ENCODE measurements at regions not wholly inside any gene's neighbourhood (a gene's known extent, or its start where the extent isn't known, plus 50 kb on each side); places are given as distances from the start of the nearest gene placed in this dataset.

DNA sequence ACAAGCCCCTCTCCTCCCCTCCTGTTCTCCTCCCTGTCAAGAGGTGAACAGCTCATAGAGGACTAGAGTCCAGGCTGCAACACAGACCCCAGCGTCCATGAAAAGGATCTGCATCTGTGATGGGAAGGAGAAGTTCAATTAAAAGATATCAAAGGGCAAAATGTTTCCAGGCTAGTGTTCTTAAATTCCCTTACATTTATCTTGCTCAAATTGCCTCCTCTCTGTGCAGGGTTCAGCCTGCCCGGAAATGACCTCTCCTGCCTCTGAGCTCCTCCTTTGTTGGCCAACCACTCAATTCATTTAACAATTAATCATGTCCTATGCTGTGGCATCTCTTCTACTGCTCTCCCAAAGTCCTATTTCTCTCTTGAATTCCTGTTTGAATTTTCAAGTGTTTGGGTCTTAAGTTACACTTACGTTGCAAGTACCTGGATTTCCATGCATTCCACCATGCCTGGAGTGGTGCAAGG, 105.3 kb downstream of the TSN start:
- H3K36me3 Mint-ChIP-seq = peaks cover 1% of the 10 kb centered on the region
- H3K4me3 Mint-ChIP-seq = no peak overlapping the region
- no peak overlapping the region for H3K4me2 ChIP-seq
- H3K36me3 ChIP-seq = no peaks in the 10 kb centered on the region
- no peak overlapping the region for H3K9ac ChIP-seq
- H2AFZ ChIP-seq (replicated peaks) = peak overlapping the region; percentile 22
- no peaks in the 10 kb centered on the region for H3K79me2 ChIP-seq (ENCODE audit: low read depth)
- H4K20me1 ChIP-seq (ENCODE audit: low read depth) = no peaks in the 10 kb centered on the region
- H3K27me3 Mint-ChIP-seq (ENCODE audit: insufficient read depth, low read depth) = peaks cover 4% of the 10 kb centered on the region
- no peak for DNase-seq (ENCODE audit: low spot score)
- no peak for TF ChIP-seq EZH2 (IDR thresholded peaks at IDR 0.05)
- TF ChIP-seq EZH2phosphoT487 (IDR thresholded peaks at IDR 0.05) = no peak
- no peak for TF ChIP-seq CTCF (IDR thresholded peaks at IDR 0.05)
- H3K9me3 ChIP-seq (ENCODE audit: low read depth) = no peaks in the 10 kb centered on the region
- H3K27ac ChIP-seq = no peak overlapping the region
- peaks cover 16% of the 10 kb centered on the region for H3K9me3 Mint-ChIP-seq
- H3F3A ChIP-seq (ENCODE audit: low read depth) = no peaks in the 10 kb centered on the region
- H3K4me1 ChIP-seq = no peaks in the 10 kb centered on the region
- no peaks in the 10 kb centered on the region for H3K4me1 Mint-ChIP-seq
- no peak overlapping the region for H3K4me3 ChIP-seq
- no peaks in the 10 kb centered on the region for H3K27me3 ChIP-seq
- H3K27ac Mint-ChIP-seq = peak overlapping the region; percentile 22

GRCh38 chr2:121862286-121862685, 106.8 kb downstream of the TSN start:
- no peak overlapping the region for H3K27ac Mint-ChIP-seq
- H3K79me2 ChIP-seq (ENCODE audit: low read depth) = no peaks in the 10 kb centered on the region
- no peaks in the 10 kb centered on the region for H3K27me3 ChIP-seq
- H3K4me1 ChIP-seq = no peaks in the 10 kb centered on the region
- H3F3A ChIP-seq (ENCODE audit: low read depth) = no peaks in the 10 kb centered on the region
- peaks cover 4% of the 10 kb centered on the region for H3K4me1 Mint-ChIP-seq
- H4K20me1 ChIP-seq (ENCODE audit: low read depth) = no peaks in the 10 kb centered on the region
- no peak overlapping the region for H3K4me2 ChIP-seq
- H3K27ac ChIP-seq = no peak overlapping the region
- no peak overlapping the region for H3K4me3 Mint-ChIP-seq
- no peak overlapping the region for H2AFZ ChIP-seq (replicated peaks)
- TF ChIP-seq EZH2 (IDR thresholded peaks at IDR 0.05) = no peak
- TF ChIP-seq CTCF (IDR thresholded peaks at IDR 0.05) = no peak
- TF ChIP-seq EZH2phosphoT487 (IDR thresholded peaks at IDR 0.05) = no peak
- no peak overlapping the region for H3K9ac ChIP-seq
- no peak for DNase-seq (ENCODE audit: low spot score)
- H3K4me3 ChIP-seq = no peak overlapping the region
- H3K36me3 Mint-ChIP-seq = peaks cover 1% of the 10 kb centered on the region
- peaks cover 8% of the 10 kb centered on the region for H3K27me3 Mint-ChIP-seq (ENCODE audit: insufficient read depth, low read depth)
- H3K9me3 ChIP-seq (ENCODE audit: low read depth) = no peaks in the 10 kb centered on the region
- peaks cover 16% of the 10 kb centered on the region for H3K9me3 Mint-ChIP-seq
- no peaks in the 10 kb centered on the region for H3K36me3 ChIP-seq

GRCh38 chr2:121865914-121866313, 110.5 kb downstream of the TSN start:
- Histone ChIP-seq H3K36me3 (no peaks in the 10 kb centered on the region), H3F3A (ENCODE audit: low read depth) (peaks cover 3% of the 10 kb centered on the region), H3K4me2 (no peak overlapping the region), H3K4me3 (no peak overlapping the region), H3K27me3 (no peaks in the 10 kb centered on the region), H3K9me3 (ENCODE audit: low read depth) (no peaks in the 10 kb centered on the region), H3K79me2 (ENCODE audit: low read depth) (no peaks in the 10 kb centered on the region), H3K9ac (no peak overlapping the region), H3K27ac (no peak overlapping the region), H2AFZ (replicated peaks) (no peak overlapping the region), H4K20me1 (ENCODE audit: low read depth) (no peaks in the 10 kb centered on the region), H3K4me1 (peaks cover 15% of the 10 kb centered on the region)
- peaks cover 16% of the 10 kb centered on the region for H3K9me3 Mint-ChIP-seq
- no peak for DNase-seq (ENCODE audit: low spot score)
- peaks cover 22% of the 10 kb centered on the region for H3K4me1 Mint-ChIP-seq
- peaks cover 1% of the 10 kb centered on the region for H3K36me3 Mint-ChIP-seq
- H3K4me3 Mint-ChIP-seq = no peak overlapping the region
- no peak overlapping the region for H3K27ac Mint-ChIP-seq
- TF ChIP-seq EZH2 (IDR thresholded peaks at IDR 0.05) = no peak
- no peak for TF ChIP-seq EZH2phosphoT487 (IDR thresholded peaks at IDR 0.05)
- TF ChIP-seq CTCF (IDR thresholded peaks at IDR 0.05) = no peak
- H3K27me3 Mint-ChIP-seq (ENCODE audit: insufficient read depth, low read depth) = peaks cover 10% of the 10 kb centered on the region

Measured in neural progenitor cell (in vitro differentiated cells).